SK-N-SH treated with all-trans-retinoic acid at 6 μM for 48 hours (cell line): ENCODE measurements at regions not wholly inside any gene's neighbourhood (a gene's known extent, or its start where the extent isn't known, plus 50 kb on each side); places are given as distances from the start of the nearest gene placed in this dataset.

Source experiments
- ATAC-seq: fragments of 200-7000 bp; cut with Tn5 transposase; 3 replicates; pipeline ENCODE4 v1.9.1; 2020; ENCODE audit warnings: mild to moderate bottlenecking, moderate library complexity
- BACH2 ChIP-seq: fragments of 250-450 bp; sonication (Bioruptor Pico); IDR thresholded peaks from 2 replicates; pipeline ENCODE4 v1.9.0; 2021; ENCODE audit warnings: mild to moderate bottlenecking, borderline replicate concordance
- CSDC2 ChIP-seq: fragments of 250-450 bp; sonication (Bioruptor Pico); IDR thresholded peaks from 2 replicates; pipeline ENCODE4 v1.5.0; 2020; ENCODE audit warnings: mild to moderate bottlenecking, moderate library complexity
- GLIS3 ChIP-seq: fragments of 250-450 bp; sonication (Bioruptor Pico); IDR thresholded peaks from 2 replicates; pipeline ENCODE4 v1.5.0; 2020; ENCODE audit warnings: mild to moderate bottlenecking, moderate library complexity
- ISL1 ChIP-seq: fragments of 250-450 bp; sonication (Bioruptor Pico); IDR thresholded peaks from 2 replicates; pipeline ENCODE4 v2.1.2; 2022; ENCODE audit warnings: mild to moderate bottlenecking, moderate library complexity
- OSR1 ChIP-seq: fragments of 250-450 bp; sonication (Bioruptor Pico); IDR thresholded peaks from 2 replicates; pipeline ENCODE4 v1.8.0; 2022; ENCODE audit warnings: moderate library complexity, mild to moderate bottlenecking, inconsistent platforms
- PPARA ChIP-seq: fragments of 250-450 bp; sonication (Bioruptor Pico); IDR thresholded peaks from 2 replicates; pipeline ENCODE4 v1.5.0; 2020; ENCODE audit warnings: mild to moderate bottlenecking, borderline replicate concordance
- RARB ChIP-seq: fragments of 250-450 bp; sonication (Bioruptor Pico); IDR thresholded peaks from 2 replicates; pipeline ENCODE4 v1.8.0; 2021; ENCODE audit warnings: mild to moderate bottlenecking, moderate library complexity
- SNAI2 ChIP-seq: fragments of 250-450 bp; sonication (Bioruptor Pico); IDR thresholded peaks from 2 replicates; pipeline ENCODE4 v1.5.0; 2020; ENCODE audit warnings: mild to moderate bottlenecking, moderate library complexity
- TCF4 ChIP-seq: fragments of 250-450 bp; sonication (Bioruptor Pico); IDR thresholded peaks from 2 replicates; pipeline ENCODE4 v1.8.0; 2021; ENCODE audit warnings: mild to moderate bottlenecking, moderate library complexity, borderline replicate concordance
- TOX ChIP-seq: fragments of 250-450 bp; sonication (Bioruptor Pico); IDR thresholded peaks from 2 replicates; pipeline ENCODE4 v1.8.0; 2021; ENCODE audit warnings: mild to moderate bottlenecking, moderate library complexity, borderline replicate concordance
- ZC3H10 ChIP-seq: fragments of 250-450 bp; sonication (Bioruptor Pico); IDR thresholded peaks from 2 replicates; pipeline ENCODE4 v1.5.1; 2021; ENCODE audit warnings: mild to moderate bottlenecking, moderate library complexity
- ZFP3 ChIP-seq: fragments of 250-450 bp; sonication (Bioruptor Pico); IDR thresholded peaks from 2 replicates; pipeline ENCODE4 v1.5.0; 2020; ENCODE audit warnings: mild to moderate bottlenecking, moderate library complexity
- ZFP30 ChIP-seq: fragments of 450-650 bp; formaldehyde crosslinking; IDR thresholded peaks from 2 replicates; pipeline ENCODE4 v1.5.0; 2022; ENCODE audit warnings: mild to moderate bottlenecking, moderate library complexity
- ZNF565 ChIP-seq: fragments of 450-650 bp; formaldehyde crosslinking; conservative IDR thresholded peaks from 2 replicates; pipeline ENCODE4 v1.5.0; 2020; ENCODE audit warnings: low read depth, mild to moderate bottlenecking, moderate library complexity
- ZNF70 ChIP-seq: fragments of 450-650 bp; formaldehyde crosslinking; IDR thresholded peaks from 2 replicates; pipeline ENCODE4 v1.5.0; 2020; ENCODE audit warnings: mild to moderate bottlenecking, moderate library complexity
- TF ChIP-seq, protein P1 (sequence below): fragments of 250-450 bp; sonication (Bioruptor Pico); IDR thresholded peaks from 2 replicates; pipeline ENCODE4 v1.5.1; 2021; ENCODE audit warnings: mild to moderate bottlenecking, moderate library complexity
- TF ChIP-seq, protein P2 (sequence below): fragments of 250-450 bp; sonication (Bioruptor Pico); IDR thresholded peaks from 2 replicates; pipeline ENCODE4 v1.8.0; 2021; ENCODE audit warnings: low read depth, mild to moderate bottlenecking, moderate library complexity, borderline replicate concordance
- TF ChIP-seq, protein P3 (sequence below): fragments of 250-450 bp; sonication (Bioruptor Pico); IDR thresholded peaks from 2 replicates; pipeline ENCODE4 v1.5.1; 2020; ENCODE audit warnings: low read depth, mild to moderate bottlenecking, moderate library complexity
- TF ChIP-seq, protein P4 (sequence below): fragments of 250-450 bp; sonication (Bioruptor Pico); IDR thresholded peaks from 2 replicates; pipeline ENCODE4 v1.5.0; 2020; ENCODE audit warnings: mild to moderate bottlenecking, moderate library complexity
- TF ChIP-seq, protein P5 (sequence below): fragments of 250-450 bp; sonication (Bioruptor Pico); IDR thresholded peaks from 2 replicates; pipeline ENCODE4 v1.8.0; 2020; ENCODE audit warnings: mild to moderate bottlenecking, moderate library complexity, borderline replicate concordance

DNA sequence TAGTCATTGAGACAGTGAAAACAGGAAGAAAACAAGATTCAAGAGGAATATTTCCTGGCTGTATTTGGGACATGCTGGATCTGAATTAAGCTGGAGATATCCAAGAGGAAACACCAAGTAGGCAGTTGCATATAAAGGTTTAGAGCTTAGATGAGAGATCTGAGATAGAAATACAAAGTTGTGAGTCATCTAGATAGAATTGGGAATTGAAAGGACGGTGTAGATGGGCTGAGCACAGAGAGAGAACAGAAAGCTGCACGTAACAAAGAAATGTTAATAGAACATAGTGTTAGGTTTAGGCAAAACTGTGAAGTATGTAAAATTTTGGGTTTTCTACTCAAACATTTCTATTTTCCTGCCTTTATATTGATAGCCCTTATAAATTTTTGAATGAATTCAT, 218.5 kb upstream of the TMEM196 start:
- TF ChIP-seq ZNF70 (no peak), TOX (CRISPR knock-in tag) (no peak), PPARA (CRISPR knock-in tag) (no peak), TCF4 (CRISPR knock-in tag) (no peak), SNAI2 (CRISPR knock-in tag) (no peak), RARB (CRISPR knock-in tag) (no peak), ZC3H10 (no peak), CSDC2 (CRISPR knock-in tag) (no peak), GLIS3 (CRISPR knock-in tag) (no peak), ZFP30 (no peak), ZFP3 (CRISPR knock-in tag) (no peak), OSR1 (CRISPR knock-in tag) (no peak), ZNF565 (no peak), ISL1 (CRISPR knock-in tag) (no peak)
- TF ChIP-seq, protein P1, sequence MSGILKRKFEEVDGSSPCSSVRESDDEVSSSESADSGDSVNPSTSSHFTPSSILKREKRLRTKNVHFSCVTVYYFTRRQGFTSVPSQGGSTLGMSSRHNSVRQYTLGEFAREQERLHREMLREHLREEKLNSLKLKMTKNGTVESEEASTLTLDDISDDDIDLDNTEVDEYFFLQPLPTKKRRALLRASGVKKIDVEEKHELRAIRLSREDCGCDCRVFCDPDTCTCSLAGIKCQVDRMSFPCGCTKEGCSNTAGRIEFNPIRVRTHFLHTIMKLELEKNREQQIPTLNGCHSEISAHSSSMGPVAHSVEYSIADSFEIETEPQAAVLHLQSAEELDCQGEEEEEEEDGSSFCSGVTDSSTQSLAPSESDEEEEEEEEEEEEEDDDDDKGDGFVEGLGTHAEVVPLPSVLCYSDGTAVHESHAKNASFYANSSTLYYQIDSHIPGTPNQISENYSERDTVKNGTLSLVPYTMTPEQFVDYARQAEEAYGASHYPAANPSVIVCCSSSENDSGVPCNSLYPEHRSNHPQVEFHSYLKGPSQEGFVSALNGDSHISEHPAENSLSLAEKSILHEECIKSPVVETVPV (CRISPR knock-in tag), result no peak
- TF ChIP-seq, protein P2, sequence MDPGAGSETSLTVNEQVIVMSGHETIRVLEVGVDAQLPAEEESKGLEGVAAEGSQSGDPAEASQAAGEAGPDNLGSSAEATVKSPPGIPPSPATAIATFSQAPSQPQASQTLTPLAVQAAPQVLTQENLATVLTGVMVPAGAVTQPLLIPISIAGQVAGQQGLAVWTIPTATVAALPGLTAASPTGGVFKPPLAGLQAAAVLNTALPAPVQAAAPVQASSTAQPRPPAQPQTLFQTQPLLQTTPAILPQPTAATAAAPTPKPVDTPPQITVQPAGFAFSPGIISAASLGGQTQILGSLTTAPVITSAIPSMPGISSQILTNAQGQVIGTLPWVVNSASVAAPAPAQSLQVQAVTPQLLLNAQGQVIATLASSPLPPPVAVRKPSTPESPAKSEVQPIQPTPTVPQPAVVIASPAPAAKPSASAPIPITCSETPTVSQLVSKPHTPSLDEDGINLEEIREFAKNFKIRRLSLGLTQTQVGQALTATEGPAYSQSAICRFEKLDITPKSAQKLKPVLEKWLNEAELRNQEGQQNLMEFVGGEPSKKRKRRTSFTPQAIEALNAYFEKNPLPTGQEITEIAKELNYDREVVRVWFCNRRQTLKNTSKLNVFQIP, result no peak
- TF ChIP-seq, protein P3, sequence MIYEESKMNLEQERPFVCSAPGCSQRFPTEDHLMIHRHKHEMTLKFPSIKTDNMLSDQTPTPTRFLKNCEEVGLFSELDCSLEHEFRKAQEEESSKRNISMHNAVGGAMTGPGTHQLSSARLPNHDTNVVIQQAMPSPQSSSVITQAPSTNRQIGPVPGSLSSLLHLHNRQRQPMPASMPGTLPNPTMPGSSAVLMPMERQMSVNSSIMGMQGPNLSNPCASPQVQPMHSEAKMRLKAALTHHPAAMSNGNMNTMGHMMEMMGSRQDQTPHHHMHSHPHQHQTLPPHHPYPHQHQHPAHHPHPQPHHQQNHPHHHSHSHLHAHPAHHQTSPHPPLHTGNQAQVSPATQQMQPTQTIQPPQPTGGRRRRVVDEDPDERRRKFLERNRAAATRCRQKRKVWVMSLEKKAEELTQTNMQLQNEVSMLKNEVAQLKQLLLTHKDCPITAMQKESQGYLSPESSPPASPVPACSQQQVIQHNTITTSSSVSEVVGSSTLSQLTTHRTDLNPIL (CRISPR knock-in tag), result no peak
- TF ChIP-seq, protein P4, sequence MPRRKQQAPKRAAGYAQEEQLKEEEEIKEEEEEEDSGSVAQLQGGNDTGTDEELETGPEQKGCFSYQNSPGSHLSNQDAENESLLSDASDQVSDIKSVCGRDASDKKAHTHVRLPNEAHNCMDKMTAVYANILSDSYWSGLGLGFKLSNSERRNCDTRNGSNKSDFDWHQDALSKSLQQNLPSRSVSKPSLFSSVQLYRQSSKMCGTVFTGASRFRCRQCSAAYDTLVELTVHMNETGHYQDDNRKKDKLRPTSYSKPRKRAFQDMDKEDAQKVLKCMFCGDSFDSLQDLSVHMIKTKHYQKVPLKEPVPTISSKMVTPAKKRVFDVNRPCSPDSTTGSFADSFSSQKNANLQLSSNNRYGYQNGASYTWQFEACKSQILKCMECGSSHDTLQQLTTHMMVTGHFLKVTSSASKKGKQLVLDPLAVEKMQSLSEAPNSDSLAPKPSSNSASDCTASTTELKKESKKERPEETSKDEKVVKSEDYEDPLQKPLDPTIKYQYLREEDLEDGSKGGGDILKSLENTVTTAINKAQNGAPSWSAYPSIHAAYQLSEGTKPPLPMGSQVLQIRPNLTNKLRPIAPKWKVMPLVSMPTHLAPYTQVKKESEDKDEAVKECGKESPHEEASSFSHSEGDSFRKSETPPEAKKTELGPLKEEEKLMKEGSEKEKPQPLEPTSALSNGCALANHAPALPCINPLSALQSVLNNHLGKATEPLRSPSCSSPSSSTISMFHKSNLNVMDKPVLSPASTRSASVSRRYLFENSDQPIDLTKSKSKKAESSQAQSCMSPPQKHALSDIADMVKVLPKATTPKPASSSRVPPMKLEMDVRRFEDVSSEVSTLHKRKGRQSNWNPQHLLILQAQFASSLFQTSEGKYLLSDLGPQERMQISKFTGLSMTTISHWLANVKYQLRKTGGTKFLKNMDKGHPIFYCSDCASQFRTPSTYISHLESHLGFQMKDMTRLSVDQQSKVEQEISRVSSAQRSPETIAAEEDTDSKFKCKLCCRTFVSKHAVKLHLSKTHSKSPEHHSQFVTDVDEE (CRISPR knock-in tag), result no peak
- TF ChIP-seq, protein P5, sequence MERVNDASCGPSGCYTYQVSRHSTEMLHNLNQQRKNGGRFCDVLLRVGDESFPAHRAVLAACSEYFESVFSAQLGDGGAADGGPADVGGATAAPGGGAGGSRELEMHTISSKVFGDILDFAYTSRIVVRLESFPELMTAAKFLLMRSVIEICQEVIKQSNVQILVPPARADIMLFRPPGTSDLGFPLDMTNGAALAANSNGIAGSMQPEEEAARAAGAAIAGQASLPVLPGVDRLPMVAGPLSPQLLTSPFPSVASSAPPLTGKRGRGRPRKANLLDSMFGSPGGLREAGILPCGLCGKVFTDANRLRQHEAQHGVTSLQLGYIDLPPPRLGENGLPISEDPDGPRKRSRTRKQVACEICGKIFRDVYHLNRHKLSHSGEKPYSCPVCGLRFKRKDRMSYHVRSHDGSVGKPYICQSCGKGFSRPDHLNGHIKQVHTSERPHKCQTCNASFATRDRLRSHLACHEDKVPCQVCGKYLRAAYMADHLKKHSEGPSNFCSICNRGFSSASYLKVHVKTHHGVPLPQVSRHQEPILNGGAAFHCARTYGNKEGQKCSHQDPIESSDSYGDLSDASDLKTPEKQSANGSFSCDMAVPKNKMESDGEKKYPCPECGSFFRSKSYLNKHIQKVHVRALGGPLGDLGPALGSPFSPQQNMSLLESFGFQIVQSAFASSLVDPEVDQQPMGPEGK, result no peak
- TF ChIP-seq, all 23 proteins: peak for 0
- ATAC-seq, result no peak

DNA sequence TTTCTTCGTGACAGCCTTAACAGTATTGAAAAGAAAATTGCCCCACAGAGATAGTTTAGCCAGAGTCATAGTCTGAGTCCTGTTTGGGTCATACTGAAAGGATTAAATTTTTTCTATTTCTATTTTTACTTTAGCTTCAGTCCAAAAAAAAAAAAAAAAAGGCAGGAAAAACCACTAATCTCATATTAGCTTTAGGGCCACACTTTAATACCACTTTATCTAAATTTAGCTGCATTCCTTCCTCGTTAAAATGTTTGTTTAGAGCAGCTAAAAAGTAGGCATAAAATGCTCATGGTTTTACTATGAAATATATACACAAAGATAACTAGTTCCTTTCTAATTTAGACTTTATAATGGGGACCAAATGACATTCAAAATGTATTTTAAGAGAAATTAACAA, 216.5 kb upstream of the TMEM196 start:
- TF ChIP-seq BACH2 (CRISPR knock-in tag), result no peak
- no peak for TF ChIP-seq OSR1 (CRISPR knock-in tag)
- no peak for TF ChIP-seq PPARA (CRISPR knock-in tag)
- TF ChIP-seq GLIS3 (CRISPR knock-in tag), result no peak
- TF ChIP-seq, protein P4 (CRISPR knock-in tag), result no peak
- no peak for TF ChIP-seq SNAI2 (CRISPR knock-in tag)
- TF ChIP-seq ZNF565, result no peak
- TF ChIP-seq, protein P1 (CRISPR knock-in tag), result no peak
- TF ChIP-seq, protein P3 (CRISPR knock-in tag), result no peak
- TF ChIP-seq ZC3H10, result no peak
- no peak for ATAC-seq
